PC-3 (cell line): ENCODE measurements at regions not wholly inside any gene's neighbourhood (a gene's known extent, or its start where the extent isn't known, plus 50 kb on each side); places are given as distances from the start of the nearest gene placed in this dataset.
"Not testable (repeated sequence)": the region's sequence is repeated elsewhere in the genome, so short reads cannot be mapped to it uniquely, and the experiment has no call there.

Source experiments
- ATAC-seq: fragments of 200-7000 bp; cut with Tn5 transposase; 2 replicates; pipeline ENCODE4 v1.9.1; 2020; ENCODE audit warnings: mild to moderate bottlenecking, moderate library complexity
- BruUV-seq: library from RNA; stranded (reverse); fragments of 400-500 nt; replicated peaks from 2 replicates; lab custom pipeline; 2021; lab: Mats Ljungman, UMichigan
- CTCF ChIA-PET: fragments of 300-600 bp; sonication (Branson Sonifier 250); formaldehyde crosslinking; loops from one replicate; lab custom pipeline; 2022; ENCODE audit warnings: antibody characterized with exemption; lab: Charles Lee
- POLR2A ChIA-PET: fragments of 300-600 bp; sonication (Branson Sonifier 250); formaldehyde crosslinking; loops from one replicate; lab custom pipeline; 2022; ENCODE audit warnings: antibody characterized with exemption; ENCODE audit not compliant: unreplicated experiment; lab: Charles Lee
- DNase-seq: peaks from one replicate; pipeline ENCODE4 v3.0.0-alpha.2; 2015
- H2AFZ ChIP-seq: fragments of 300-600 bp; sonication (generic); 2 replicates; pipeline ENCODE4 v1.6.0; 2016; ENCODE audit warnings: antibody characterized with exemption, low read length
- H3F3A ChIP-seq: fragments of 300-600 bp; sonication (generic); one replicate; pipeline ENCODE4 v1.6.0; 2017; ENCODE audit warnings: antibody characterized with exemption, low read length, control low read depth, mild to moderate bottlenecking; ENCODE audit not compliant: unreplicated experiment
- H3K27ac ChIP-seq: fragments of 300-600 bp; sonication (generic); 2 replicates; pipeline ENCODE4 v1.5.1; 2016; ENCODE audit warnings: mild to moderate bottlenecking, low read length
- H3K27me3 ChIP-seq: fragments of 300-600 bp; sonication (generic); 2 replicates; pipeline ENCODE4 v1.6.1; 2016; ENCODE audit warnings: low read length, mixed read lengths
- H3K36me3 ChIP-seq: fragments of 300-600 bp; sonication (generic); 2 replicates; pipeline ENCODE4 v1.6.1; 2016; ENCODE audit warnings: low read depth, mixed run types, low read length, mixed read lengths
- H3K4me1 ChIP-seq: fragments of 300-600 bp; sonication (generic); 2 replicates; pipeline ENCODE4 v1.5.1; 2016; ENCODE audit warnings: low read length; ENCODE audit not compliant: insufficient read depth
- H3K4me2 ChIP-seq: fragments of 300-600 bp; sonication (generic); 2 replicates; pipeline ENCODE4 v1.6.0; 2016; ENCODE audit warnings: low read length
- H3K4me3 ChIP-seq: fragments of 300-600 bp; sonication (generic); 2 replicates; pipeline ENCODE4 v1.5.1; 2016; ENCODE audit warnings: mild to moderate bottlenecking, low read length, mixed read lengths
- H3K79me2 ChIP-seq: fragments of 300-600 bp; sonication (generic); 2 replicates; pipeline ENCODE4 v1.6.1; 2017; ENCODE audit warnings: low read length, mixed read lengths
- H3K9ac ChIP-seq: fragments of 300-600 bp; sonication (generic); 2 replicates; pipeline ENCODE4 v1.6.0; 2016; ENCODE audit warnings: mild to moderate bottlenecking, low read length
- H3K9me2 ChIP-seq: fragments of 300-600 bp; sonication (generic); replicated peaks from 2 replicates; pipeline ENCODE4 v1.6.1; 2016; ENCODE audit warnings: mixed run types, low read length, mixed read lengths
- H3K9me3 ChIP-seq: fragments of 300-600 bp; sonication (generic); 2 replicates; pipeline ENCODE4 v1.6.1; 2016; ENCODE audit warnings: low read length, mixed read lengths
- H4K20me1 ChIP-seq: fragments of 300-600 bp; sonication (generic); 2 replicates; pipeline ENCODE4 v1.6.1; 2016; ENCODE audit warnings: low read length, mixed read lengths
- EZH2 ChIP-seq: fragments of 300-600 bp; sonication (generic); IDR thresholded peaks from one replicate; pipeline ENCODE4 v1.6.1; 2017; ENCODE audit warnings: antibody characterized with exemption, mild to moderate bottlenecking, low read length; ENCODE audit not compliant: unreplicated experiment
- EZH2phosphoT487 ChIP-seq: fragments of 300-600 bp; sonication (generic); IDR thresholded peaks from 2 replicates; pipeline ENCODE4 v1.6.1; 2018; ENCODE audit warnings: mild to moderate bottlenecking, antibody characterized with exemption, low read length, borderline replicate concordance
- intact Hi-C: fragments of 100-400 bp; cut with micrococcal nuclease; formaldehyde crosslinking; loops from 2 replicates; pipeline ENCODE4 v1.9.0; 2023
- TF ChIP-seq, protein P1 (sequence below): fragments of 300-600 bp; sonication (generic); conservative IDR thresholded peaks from 2 replicates; pipeline ENCODE4 v1.5.1; 2017; ENCODE audit warnings: antibody characterized with exemption, low read depth, mild to moderate bottlenecking, low read length

DNA sequence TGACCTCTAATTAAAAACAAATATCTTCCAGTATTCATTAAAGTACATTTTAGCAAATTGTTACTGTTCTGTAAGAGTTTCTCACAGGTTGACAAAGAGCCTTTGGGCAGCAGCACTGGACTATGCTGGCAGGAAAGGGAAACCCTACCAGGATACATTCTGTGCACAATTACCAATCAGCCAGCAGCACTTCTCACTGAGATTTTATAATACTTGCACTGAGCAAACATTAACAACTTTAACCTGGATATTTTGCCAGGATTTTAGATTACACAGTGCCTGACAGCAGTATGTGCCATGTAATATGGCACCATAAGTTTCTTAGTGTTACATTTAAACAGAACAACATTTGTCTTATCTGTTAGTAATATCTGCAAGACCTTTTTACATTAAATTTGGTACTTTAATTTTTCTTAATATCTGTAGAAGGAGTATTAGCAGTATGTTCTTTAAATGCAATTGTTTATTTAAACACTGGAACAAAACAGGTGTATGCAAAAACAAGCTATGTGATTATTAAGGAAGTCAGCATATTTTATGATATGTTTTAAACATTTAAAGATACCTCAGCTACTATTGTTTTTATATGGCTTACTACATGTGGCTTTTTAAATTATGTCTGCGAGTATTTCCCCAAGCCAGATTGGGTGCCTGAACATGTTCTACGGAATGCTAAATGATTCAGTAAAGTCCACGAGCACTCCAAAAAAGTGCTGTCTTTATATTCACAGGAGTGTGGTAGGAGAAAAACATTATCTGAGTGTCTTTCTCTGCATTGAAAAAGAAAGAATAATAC, 699.0 kb upstream of the LUZP2 start:
- Histone ChIP-seq H3K4me2 (no peak overlapping the region), H3K9me2 (no peaks in the 10 kb centered on the region), H3K4me1 (no peaks in the 10 kb centered on the region), H3K36me3 (no peaks in the 10 kb centered on the region), H4K20me1 (no peaks in the 10 kb centered on the region), H3K9ac (no peak overlapping the region), H2AFZ (no peak overlapping the region), H3K27ac (no peak overlapping the region), H3K27me3 (no peaks in the 10 kb centered on the region), H3K9me3 (no peaks in the 10 kb centered on the region), H3F3A (no peaks in the 10 kb centered on the region), H3K4me3 (no peak overlapping the region), H3K79me2 (no peaks in the 10 kb centered on the region)
- ChIA-PET POLR2A (no interaction called here), CTCF (no interaction called here)
- BruUV-seq, result no TSS peak
- intact Hi-C loops, result no loop called here
- ATAC-seq, result peak; percentile 92
- peak; percentile 13 for DNase-seq
- no peak for TF ChIP-seq EZH2
- TF ChIP-seq, protein P1, sequence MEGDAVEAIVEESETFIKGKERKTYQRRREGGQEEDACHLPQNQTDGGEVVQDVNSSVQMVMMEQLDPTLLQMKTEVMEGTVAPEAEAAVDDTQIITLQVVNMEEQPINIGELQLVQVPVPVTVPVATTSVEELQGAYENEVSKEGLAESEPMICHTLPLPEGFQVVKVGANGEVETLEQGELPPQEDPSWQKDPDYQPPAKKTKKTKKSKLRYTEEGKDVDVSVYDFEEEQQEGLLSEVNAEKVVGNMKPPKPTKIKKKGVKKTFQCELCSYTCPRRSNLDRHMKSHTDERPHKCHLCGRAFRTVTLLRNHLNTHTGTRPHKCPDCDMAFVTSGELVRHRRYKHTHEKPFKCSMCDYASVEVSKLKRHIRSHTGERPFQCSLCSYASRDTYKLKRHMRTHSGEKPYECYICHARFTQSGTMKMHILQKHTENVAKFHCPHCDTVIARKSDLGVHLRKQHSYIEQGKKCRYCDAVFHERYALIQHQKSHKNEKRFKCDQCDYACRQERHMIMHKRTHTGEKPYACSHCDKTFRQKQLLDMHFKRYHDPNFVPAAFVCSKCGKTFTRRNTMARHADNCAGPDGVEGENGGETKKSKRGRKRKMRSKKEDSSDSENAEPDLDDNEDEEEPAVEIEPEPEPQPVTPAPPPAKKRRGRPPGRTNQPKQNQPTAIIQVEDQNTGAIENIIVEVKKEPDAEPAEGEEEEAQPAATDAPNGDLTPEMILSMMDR, result no peak
- TF ChIP-seq EZH2phosphoT487, result no peak

DNA sequence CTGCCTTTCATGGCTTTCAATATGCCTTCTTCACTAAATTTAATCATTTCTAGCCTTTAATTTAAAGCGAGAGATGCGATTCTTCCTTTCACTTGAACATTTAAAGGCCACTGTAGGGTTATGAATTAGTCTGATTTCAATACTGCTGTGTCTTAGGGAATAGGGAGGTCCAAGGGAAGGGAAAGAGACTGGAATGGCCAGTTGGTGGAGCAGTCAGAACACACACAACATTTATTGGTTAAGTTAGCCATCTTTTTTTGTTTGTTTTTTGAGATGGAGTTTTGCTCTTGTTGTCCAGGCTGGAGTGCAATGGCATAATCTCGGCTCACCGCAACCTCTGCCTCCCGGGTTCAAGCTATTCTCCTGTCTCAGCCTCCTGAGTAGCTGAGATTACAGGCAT, 662.5 kb upstream of the LUZP2 start:
- CTCF ChIA-PET, H3F3A ChIP-seq, H3K27me3 ChIP-seq, H3K9me3 ChIP-seq, H3K9ac ChIP-seq, POLR2A ChIA-PET, H3K27ac ChIP-seq, intact Hi-C loops, H3K79me2 ChIP-seq, H4K20me1 ChIP-seq, H3K4me1 ChIP-seq, ATAC-seq, H3K36me3 ChIP-seq, H3K4me2 ChIP-seq, H2AFZ ChIP-seq, BruUV-seq, H3K4me3 ChIP-seq, H3K9me2 ChIP-seq: not testable (repeated sequence)
- TF ChIP-seq, protein P1, result peak; percentile 24; the same call in 1 of the 2 replicates
- peak; percentile 38 for DNase-seq

DNA sequence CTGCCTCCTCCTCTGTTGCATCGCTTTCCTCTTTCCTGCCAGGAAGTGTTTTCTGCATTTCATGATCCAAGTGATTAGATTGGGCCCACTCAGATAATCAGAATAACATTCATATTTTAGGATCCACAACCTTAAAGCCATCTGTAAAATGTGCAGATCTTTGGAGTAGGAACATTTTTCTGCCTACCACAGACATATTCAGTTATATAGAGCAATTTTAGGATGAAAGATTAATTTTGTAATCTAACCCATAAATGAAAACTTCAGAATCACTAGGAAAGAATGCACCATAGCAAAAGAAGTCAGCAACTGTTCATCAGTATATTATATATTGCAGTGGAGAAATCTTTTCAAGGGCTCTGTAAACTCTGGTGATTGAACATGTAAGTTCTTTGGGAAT, 659.9 kb upstream of the LUZP2 start:
- no TSS peak for BruUV-seq
- DNase-seq (no peak), ATAC-seq (no peak)
- H4K20me1 ChIP-seq, result no peaks in the 10 kb centered on the region
- H3K9ac ChIP-seq, result no peak overlapping the region
- H2AFZ ChIP-seq, result no peak overlapping the region
- H3K36me3 ChIP-seq, result no peaks in the 10 kb centered on the region
- ChIA-PET CTCF (no interaction called here), POLR2A (no interaction called here)
- H3K27me3 ChIP-seq, result no peaks in the 10 kb centered on the region
- no peak overlapping the region for H3K4me3 ChIP-seq
- no peaks in the 10 kb centered on the region for H3K9me3 ChIP-seq
- H3K79me2 ChIP-seq, result no peaks in the 10 kb centered on the region
- no peak overlapping the region for H3K4me2 ChIP-seq
- H3F3A ChIP-seq, result no peaks in the 10 kb centered on the region
- TF ChIP-seq, protein P1, result no peak
- TF ChIP-seq EZH2phosphoT487, result no peak
- TF ChIP-seq EZH2, result no peak
- H3K27ac ChIP-seq, result no peak overlapping the region
- intact Hi-C loops, result no loop called here
- no peaks in the 10 kb centered on the region for H3K4me1 ChIP-seq
- H3K9me2 ChIP-seq, result no peaks in the 10 kb centered on the region
